OCI-LY3 (cell line): ENCODE measurements at regions not wholly inside any gene's neighbourhood (a gene's known extent, or its start where the extent isn't known, plus 50 kb on each side); places are given as distances from the start of the nearest gene placed in this dataset.

Experiments used
- EZH2phosphoT487 ChIP-seq: fragments of 200-600 bp; shearing (Covaris generic); IDR thresholded peaks from 2 replicates; pipeline ENCODE4 v1.6.1; 2018; ENCODE audit warnings: antibody characterized with exemption, mixed run types, low read depth
- TF ChIP-seq, protein P1 (sequence below): fragments of 200-600, 300-600 bp; sonication (generic); IDR thresholded peaks from 2 replicates; pipeline ENCODE4 v1.5.1; 2014; ENCODE audit warnings: antibody characterized with exemption, low read length, low read depth

DNA sequence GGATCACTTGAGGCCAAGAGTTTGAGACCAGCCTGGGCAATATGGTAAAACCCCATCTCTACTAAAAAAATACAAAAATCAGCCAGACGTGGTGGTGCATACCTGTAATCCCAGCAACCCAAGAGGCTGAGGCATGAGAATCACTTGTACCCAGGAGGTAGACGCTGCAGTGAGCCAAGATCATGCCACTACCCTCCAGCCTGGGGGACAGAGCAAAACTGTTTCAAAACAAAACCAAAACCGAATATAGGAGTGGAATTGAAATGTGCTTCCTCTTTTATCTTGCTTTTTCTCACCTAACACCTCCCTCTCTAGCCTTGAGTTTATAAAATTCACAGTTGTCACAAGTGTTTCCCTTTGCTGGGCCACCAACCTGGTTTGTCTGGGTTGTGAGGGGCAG, 181.9 kb downstream of the PAH start:
- TF ChIP-seq, protein P1, sequence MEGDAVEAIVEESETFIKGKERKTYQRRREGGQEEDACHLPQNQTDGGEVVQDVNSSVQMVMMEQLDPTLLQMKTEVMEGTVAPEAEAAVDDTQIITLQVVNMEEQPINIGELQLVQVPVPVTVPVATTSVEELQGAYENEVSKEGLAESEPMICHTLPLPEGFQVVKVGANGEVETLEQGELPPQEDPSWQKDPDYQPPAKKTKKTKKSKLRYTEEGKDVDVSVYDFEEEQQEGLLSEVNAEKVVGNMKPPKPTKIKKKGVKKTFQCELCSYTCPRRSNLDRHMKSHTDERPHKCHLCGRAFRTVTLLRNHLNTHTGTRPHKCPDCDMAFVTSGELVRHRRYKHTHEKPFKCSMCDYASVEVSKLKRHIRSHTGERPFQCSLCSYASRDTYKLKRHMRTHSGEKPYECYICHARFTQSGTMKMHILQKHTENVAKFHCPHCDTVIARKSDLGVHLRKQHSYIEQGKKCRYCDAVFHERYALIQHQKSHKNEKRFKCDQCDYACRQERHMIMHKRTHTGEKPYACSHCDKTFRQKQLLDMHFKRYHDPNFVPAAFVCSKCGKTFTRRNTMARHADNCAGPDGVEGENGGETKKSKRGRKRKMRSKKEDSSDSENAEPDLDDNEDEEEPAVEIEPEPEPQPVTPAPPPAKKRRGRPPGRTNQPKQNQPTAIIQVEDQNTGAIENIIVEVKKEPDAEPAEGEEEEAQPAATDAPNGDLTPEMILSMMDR = no peak
- TF ChIP-seq EZH2phosphoT487 = no peak
